H9 (cell line): ENCODE measurements at regions not wholly inside any gene's neighbourhood (a gene's known extent, or its start where the extent isn't known, plus 50 kb on each side); places are given as distances from the start of the nearest gene placed in this dataset.

Source experiments
- DNase-seq: peaks from one replicate; pipeline ENCODE4 v3.0.0-alpha.2; 2017
- H2AFZ ChIP-seq: one replicate; pipeline ENCODE4 v1.6.1; 2013; ENCODE audit warnings: mild to moderate bottlenecking, low read length, control low read depth, moderate library complexity
- H2AK5ac ChIP-seq: 2 replicates; pipeline ENCODE4 v1.6.1; 2013; ENCODE audit warnings: low read length, control low read depth, mixed read lengths; ENCODE audit not compliant: insufficient read length
- H2BK120ac ChIP-seq: one replicate; pipeline ENCODE4 v1.6.1; 2013; ENCODE audit warnings: low read depth, mild to moderate bottlenecking, low read length, control low read depth, inconsistent platforms; ENCODE audit not compliant: poor library complexity, severe bottlenecking
- H2BK12ac ChIP-seq: 2 replicates; pipeline ENCODE4 v1.6.1; 2013; ENCODE audit warnings: low read length, control low read depth, mixed read lengths, low read depth; ENCODE audit not compliant: insufficient read length
- H2BK15ac ChIP-seq: 2 replicates; pipeline ENCODE4 v1.6.1; 2013; ENCODE audit warnings: low read depth, low read length, control low read depth
- H2BK20ac ChIP-seq: one replicate; pipeline ENCODE4 v1.6.1; 2013; ENCODE audit warnings: low read depth, mild to moderate bottlenecking, low read length, control low read depth, inconsistent platforms; ENCODE audit not compliant: poor library complexity, severe bottlenecking
- H2BK5ac ChIP-seq: 2 replicates; pipeline ENCODE4 v1.6.1; 2013; ENCODE audit warnings: low read length, control low read depth, mixed read lengths; ENCODE audit not compliant: insufficient read length
- H3K14ac ChIP-seq: 2 replicates; pipeline ENCODE4 v1.6.1; 2013; ENCODE audit warnings: low read length, control low read depth; ENCODE audit not compliant: insufficient read depth
- H3K18ac ChIP-seq: 2 replicates; pipeline ENCODE4 v1.6.1; 2013; ENCODE audit warnings: low read depth, mild to moderate bottlenecking, mixed read lengths, low read length, control low read depth; ENCODE audit not compliant: insufficient read length
- H3K23ac ChIP-seq: 2 replicates; pipeline ENCODE4 v1.6.1; 2013; ENCODE audit warnings: low read length, control low read depth, mixed read lengths, low read depth; ENCODE audit not compliant: insufficient read length
- H3K23me2 ChIP-seq: 2 replicates; pipeline ENCODE4 v1.6.1; 2013; ENCODE audit warnings: low read depth, mild to moderate bottlenecking, mixed read lengths, low read length, control low read depth; ENCODE audit not compliant: insufficient read length, poor library complexity, severe bottlenecking
- H3K27ac ChIP-seq: 2 replicates; pipeline ENCODE4 v1.5.1; 2013; ENCODE audit warnings: low read length, control low read depth, mixed read lengths, low read depth; ENCODE audit not compliant: insufficient read length
- H3K27me3 ChIP-seq: 2 replicates; pipeline ENCODE4 v1.6.1; 2013; ENCODE audit warnings: low read length, control low read depth, inconsistent platforms; ENCODE audit not compliant: insufficient read depth
- H3K4ac ChIP-seq: 2 replicates; pipeline ENCODE4 v1.6.1; 2013; ENCODE audit warnings: low read depth, mild to moderate bottlenecking, control low read depth, inconsistent platforms, low read length, moderate library complexity
- H3K4me1 ChIP-seq: 2 replicates; pipeline ENCODE4 v1.6.1; 2013; ENCODE audit warnings: low read length, control low read depth, inconsistent platforms; ENCODE audit not compliant: insufficient read depth
- H3K4me2 ChIP-seq: 2 replicates; pipeline ENCODE4 v1.6.1; 2013; ENCODE audit warnings: low read length, control low read depth, mixed read lengths; ENCODE audit not compliant: insufficient read length, insufficient read depth
- H3K56ac ChIP-seq: 2 replicates; pipeline ENCODE4 v1.6.1; 2013; ENCODE audit warnings: low read depth, mild to moderate bottlenecking, mixed read lengths, low read length, control low read depth; ENCODE audit not compliant: insufficient read length
- H3K79me1 ChIP-seq: 2 replicates; pipeline ENCODE4 v1.6.1; 2013; ENCODE audit warnings: low read depth, mild to moderate bottlenecking, moderate library complexity, low read length, control low read depth, inconsistent platforms; ENCODE audit not compliant: insufficient read depth, poor library complexity, severe bottlenecking
- H3K79me2 ChIP-seq: 2 replicates; pipeline ENCODE4 v1.6.1; 2013; ENCODE audit warnings: low read length, control low read depth, inconsistent platforms; ENCODE audit not compliant: insufficient read depth
- H3K9ac ChIP-seq: 2 replicates; pipeline ENCODE4 v1.6.1; 2013; ENCODE audit warnings: low read length, control low read depth, mixed read lengths; ENCODE audit not compliant: insufficient read length; ENCODE audit errors: extremely low read depth
- H3K9me3 ChIP-seq: one replicate; pipeline ENCODE4 v1.6.1; 2013; ENCODE audit warnings: low read depth, low read length, inconsistent platforms; ENCODE audit not compliant: control insufficient read depth
- H3T11ph ChIP-seq: one replicate; pipeline ENCODE4 v1.6.1; 2013; ENCODE audit warnings: mild to moderate bottlenecking, low read length, control low read depth, inconsistent platforms
- H4K20me1 ChIP-seq: one replicate; pipeline ENCODE4 v1.6.1; 2013; ENCODE audit not compliant: control insufficient read depth, insufficient read length, insufficient read depth
- H4K5ac ChIP-seq: 2 replicates; pipeline ENCODE4 v1.6.1; 2013; ENCODE audit warnings: low read depth, mild to moderate bottlenecking, mixed read lengths, low read length, control low read depth; ENCODE audit not compliant: insufficient read length
- H4K8ac ChIP-seq: replicated peaks from 2 replicates; pipeline ENCODE4 v1.6.1; 2013; ENCODE audit warnings: low read length, control low read depth, mixed read lengths, low read depth; ENCODE audit not compliant: insufficient read length
- H4K91ac ChIP-seq: 2 replicates; pipeline ENCODE4 v1.6.1; 2013; ENCODE audit warnings: low read depth, mild to moderate bottlenecking, moderate library complexity, mixed read lengths, low read length, control low read depth; ENCODE audit not compliant: insufficient read length
- H3K27ac Mint-ChIP-seq, 3 experiments: 2 replicates in 2 of 3; 3 replicates in 1 of 3; pipeline ENCODE4 v1.8.0; 2020 to 2021; ENCODE audit warnings: mixed read lengths in 3 of 3, mild to moderate bottlenecking in 1 of 3, moderate library complexity in 1 of 3
- H3K27me3 Mint-ChIP-seq: 2 replicates; pipeline ENCODE4 v1.8.0; 2021; ENCODE audit warnings: low read depth, mild to moderate bottlenecking, moderate library complexity, mixed read lengths
- H3K36me3 Mint-ChIP-seq, 3 experiments: 2 replicates in 2 of 3; 3 replicates in 1 of 3; pipeline ENCODE4 v1.8.0; 2020 to 2021; ENCODE audit warnings: low read depth in 3 of 3, mixed read lengths in 3 of 3; ENCODE audit not compliant: insufficient read depth in 1 of 3
- H3K4me1 Mint-ChIP-seq, 2 experiments: 2 replicates each; pipeline ENCODE4 v1.8.0; 2020; ENCODE audit warnings: mixed read lengths in 2 of 2
- H3K4me3 Mint-ChIP-seq, 2 experiments: 2 replicates in 1 of 2; 3 replicates in 1 of 2; pipeline ENCODE4 v1.8.0; 2020 to 2021; ENCODE audit warnings: mild to moderate bottlenecking in 2 of 2, mixed read lengths in 2 of 2, moderate library complexity in 1 of 2
- H3K9me3 Mint-ChIP-seq, 2 experiments: 2 replicates in 1 of 2; 3 replicates in 1 of 2; pipeline ENCODE4 v1.8.0; 2020; ENCODE audit warnings: mild to moderate bottlenecking in 2 of 2, mixed read lengths in 2 of 2, moderate library complexity in 1 of 2
- CTCF ChIP-seq: fragments of 200-600 bp; sonication (generic); conservative IDR thresholded peaks from 3 replicates; pipeline ENCODE4 v1.8.0; 2021; ENCODE audit warnings: antibody characterized with exemption, mild to moderate bottlenecking
- WGBS: extraction: QIAGEN DNeasy Blood & Tissue Kit; methylation state at CpG from one replicate; pipeline ENCODE4 v1.1.7; 2013; ENCODE audit warnings: missing lambda C conversion rate, low lambda C conversion rate, mixed read lengths; ENCODE audit not compliant: insufficient read length; ENCODE audit errors: extremely low coverage; 5-methylcytosine and 5-hydroxymethylcytosine counted together

- Histone ChIP-seq H3K9ac (no peak overlapping the region), H3T11ph (no peak overlapping the region), H4K91ac (no peak overlapping the region), H3K79me2 (no peaks in the 10 kb centered on the region), H3K4me1 (no peaks in the 10 kb centered on the region), H3K4ac (no peak overlapping the region), H2BK15ac (no peak overlapping the region), H2AFZ (no peak overlapping the region), H2BK12ac (no peak overlapping the region), H3K23ac (no peak overlapping the region), H3K27ac (no peak overlapping the region), H3K18ac (no peak overlapping the region), H4K5ac (no peak overlapping the region), H2BK120ac (no peak overlapping the region), H4K20me1 (no peaks in the 10 kb centered on the region), H3K79me1 (no peaks in the 10 kb centered on the region), H2BK20ac (no peak overlapping the region), H3K23me2 (no peaks in the 10 kb centered on the region), H2BK5ac (no peak overlapping the region), H2AK5ac (no peak overlapping the region), H3K9me3 (no peaks in the 10 kb centered on the region), H3K4me2 (no peak overlapping the region), H3K14ac (no peak overlapping the region), H3K56ac (no peak overlapping the region), H4K8ac (no peak overlapping the region), H3K27me3 (no peaks in the 10 kb centered on the region)
- peaks cover 53% of the 10 kb centered on the region for H3K27me3 Mint-ChIP-seq
- no peak for TF ChIP-seq CTCF
- no CpG with 5 or more reads among the region's 4 CpGs for WGBS
- peak; percentile 5 for DNase-seq
- H3K4me3 Mint-ChIP-seq = no peak overlapping the region; a peak in 1 of 5 replicates
- H3K4me1 Mint-ChIP-seq = peaks cover 3 to 12% of the 10 kb centered on the region in 2 experiments; a peak in 3 of 4 replicates
- H3K27ac Mint-ChIP-seq = 0 out of 7 replicates have a peak overlapping the region, but pooled peaks of 1 of the 3 experiments have one; percentile 24
- peaks cover 55 to 77% of the 10 kb centered on the region in 2 experiments for H3K9me3 Mint-ChIP-seq
- peaks cover 0 to 3% (median 0%) of the 10 kb centered on the region in 3 experiments; a peak in 2 of 7 replicates for H3K36me3 Mint-ChIP-seq
Measured at GRCh38 chrX:69062493-69062892, 102.8 kb downstream of the PJA1 start.
